Globus pallidus (tissue), 1 donor: ENCODE measurements at regions not wholly inside any gene's neighbourhood (a gene's known extent, or its start where the extent isn't known, plus 50 kb on each side); places are given as distances from the start of the nearest gene placed in this dataset.
"Not testable (repeated sequence)": the region's sequence is repeated elsewhere in the genome, so short reads cannot be mapped to it uniquely, and the experiment has no call there.

ENCODE experiments used
- DNase-seq: peaks from one replicate; pipeline ENCODE4 v3.0.0-alpha.2; 2015; ENCODE audit warnings: low spot score

GRCh38 chr15:44817797-44818196 lies 81.5 kb downstream of the TRIM69 start:
- DNase-seq, result not testable (repeated sequence)

GRCh38 chr15:44819331-44819987 lies 83.1 kb downstream of the TRIM69 start:
- DNase-seq, result not testable (repeated sequence)

GRCh38 chr15:44820535-44820934 lies 84.2 kb downstream of the TRIM69 start:
- DNase-seq, result not testable (repeated sequence)

GRCh38 chr15:44820967-44821366 lies 84.6 kb downstream of the TRIM69 start:
- not testable (repeated sequence) for DNase-seq

GRCh38 chr15:44824277-44825145 lies 88.2 kb downstream of the TRIM69 start:
- not testable (repeated sequence) for DNase-seq

GRCh38 chr15:44826583-44826982 lies 90.3 kb downstream of the TRIM69 start:
- not testable (repeated sequence) for DNase-seq

- DNase-seq, result not testable (repeated sequence)
These were observed 92.0 kb downstream of the TRIM69 start for GRCh38 chr15:44828229-44828914.

- DNase-seq, result peak; percentile 52
These were observed 92.8 kb downstream of the TRIM69 start for GRCh38 chr15:44829150-44829549.

- not testable (repeated sequence) for DNase-seq
These were observed 94.5 kb downstream of the TRIM69 start for GRCh38 chr15:44830692-44831408.

GRCh38 chr15:44831409-44831741 lies 95.0 kb downstream of the TRIM69 start:
- DNase-seq, result not testable (repeated sequence)

- DNase-seq, result not testable (repeated sequence)
These were observed 95.8 kb downstream of the TRIM69 start for GRCh38 chr15:44832133-44832532.

- DNase-seq, result not testable (repeated sequence)
These were observed 96.8 kb downstream of the TRIM69 start for GRCh38 chr15:44833081-44833480.

GRCh38 chr15:44833761-44834160 lies 97.4 kb downstream of the TRIM69 start:
- DNase-seq, result not testable (repeated sequence)

GRCh38 chr15:44835082-44835481 lies 98.8 kb downstream of the TRIM69 start:
- not testable (repeated sequence) for DNase-seq

GRCh38 chr15:44836094-44836493 lies 99.8 kb downstream of the TRIM69 start:
- DNase-seq, result no peak

- DNase-seq, result not testable (repeated sequence)
These were observed 102.6 kb downstream of the TRIM69 start for GRCh38 chr15:44838929-44839328.

GRCh38 chr15:44841762-44842161 lies 105.4 kb downstream of the TRIM69 start:
- not testable (repeated sequence) for DNase-seq

- DNase-seq, result not testable (repeated sequence)
These were observed 106.6 kb downstream of the TRIM69 start for GRCh38 chr15:44842883-44843282.

- not testable (repeated sequence) for DNase-seq
These were observed 108.6 kb downstream of the TRIM69 start for GRCh38 chr15:44844936-44845335.

GRCh38 chr15:44846156-44846555 lies 109.8 kb downstream of the TRIM69 start:
- not testable (repeated sequence) for DNase-seq

- not testable (repeated sequence) for DNase-seq
These were observed 108.9 kb upstream of the TERB2 start for GRCh38 chr15:44847555-44847954.

GRCh38 chr15:44848859-44849258 lies 107.6 kb upstream of the TERB2 start:
- DNase-seq, result not testable (repeated sequence)
